SK-N-SH treated with all-trans-retinoic acid at 6 μM for 48 hours (cell line): ENCODE measurements at regions not wholly inside any gene's neighbourhood (a gene's known extent, or its start where the extent isn't known, plus 50 kb on each side); places are given as distances from the start of the nearest gene placed in this dataset.

Experiments
- ATAC-seq: fragments of 200-7000 bp; cut with Tn5 transposase; 3 replicates; pipeline ENCODE4 v1.9.1; 2020; ENCODE audit warnings: mild to moderate bottlenecking, moderate library complexity
- ARNTL ChIP-seq: fragments of 450-650 bp; formaldehyde crosslinking; IDR thresholded peaks from 2 replicates; pipeline ENCODE4 v1.5.0; 2020; ENCODE audit warnings: low read depth, mild to moderate bottlenecking, moderate library complexity, borderline replicate concordance
- BACH2 ChIP-seq: fragments of 250-450 bp; sonication (Bioruptor Pico); IDR thresholded peaks from 2 replicates; pipeline ENCODE4 v1.9.0; 2021; ENCODE audit warnings: mild to moderate bottlenecking, borderline replicate concordance
- CSDC2 ChIP-seq: fragments of 250-450 bp; sonication (Bioruptor Pico); IDR thresholded peaks from 2 replicates; pipeline ENCODE4 v1.5.0; 2020; ENCODE audit warnings: mild to moderate bottlenecking, moderate library complexity
- ESRRG ChIP-seq: fragments of 250-450 bp; sonication (Bioruptor Pico); IDR thresholded peaks from 2 replicates; pipeline ENCODE4 v1.6.1; 2021; ENCODE audit warnings: mild to moderate bottlenecking
- GLIS3 ChIP-seq: fragments of 250-450 bp; sonication (Bioruptor Pico); IDR thresholded peaks from 2 replicates; pipeline ENCODE4 v1.5.0; 2020; ENCODE audit warnings: mild to moderate bottlenecking, moderate library complexity
- ISL1 ChIP-seq: fragments of 250-450 bp; sonication (Bioruptor Pico); IDR thresholded peaks from 2 replicates; pipeline ENCODE4 v2.1.2; 2022; ENCODE audit warnings: mild to moderate bottlenecking, moderate library complexity
- OSR1 ChIP-seq: fragments of 250-450 bp; sonication (Bioruptor Pico); IDR thresholded peaks from 2 replicates; pipeline ENCODE4 v1.8.0; 2022; ENCODE audit warnings: moderate library complexity, mild to moderate bottlenecking, inconsistent platforms
- PPARA ChIP-seq: fragments of 250-450 bp; sonication (Bioruptor Pico); IDR thresholded peaks from 2 replicates; pipeline ENCODE4 v1.5.0; 2020; ENCODE audit warnings: mild to moderate bottlenecking, borderline replicate concordance
- SNAI2 ChIP-seq: fragments of 250-450 bp; sonication (Bioruptor Pico); IDR thresholded peaks from 2 replicates; pipeline ENCODE4 v1.5.0; 2020; ENCODE audit warnings: mild to moderate bottlenecking, moderate library complexity
- TOX ChIP-seq: fragments of 250-450 bp; sonication (Bioruptor Pico); IDR thresholded peaks from 2 replicates; pipeline ENCODE4 v1.8.0; 2021; ENCODE audit warnings: mild to moderate bottlenecking, moderate library complexity, borderline replicate concordance
- ZC3H10 ChIP-seq: fragments of 250-450 bp; sonication (Bioruptor Pico); IDR thresholded peaks from 2 replicates; pipeline ENCODE4 v1.5.1; 2021; ENCODE audit warnings: mild to moderate bottlenecking, moderate library complexity
- ZFP3 ChIP-seq: fragments of 250-450 bp; sonication (Bioruptor Pico); IDR thresholded peaks from 2 replicates; pipeline ENCODE4 v1.5.0; 2020; ENCODE audit warnings: mild to moderate bottlenecking, moderate library complexity
- ZFP30 ChIP-seq: fragments of 450-650 bp; formaldehyde crosslinking; IDR thresholded peaks from 2 replicates; pipeline ENCODE4 v1.5.0; 2022; ENCODE audit warnings: mild to moderate bottlenecking, moderate library complexity
- ZNF70 ChIP-seq: fragments of 450-650 bp; formaldehyde crosslinking; IDR thresholded peaks from 2 replicates; pipeline ENCODE4 v1.5.0; 2020; ENCODE audit warnings: mild to moderate bottlenecking, moderate library complexity
- ZNF8 ChIP-seq: fragments of 450-650 bp; formaldehyde crosslinking; IDR thresholded peaks from 2 replicates; pipeline ENCODE4 v1.5.0; 2020; ENCODE audit warnings: mild to moderate bottlenecking, moderate library complexity
- TF ChIP-seq, protein P1 (sequence below): fragments of 250-450 bp; sonication (Bioruptor Pico); IDR thresholded peaks from 2 replicates; pipeline ENCODE4 v1.8.0; 2020; ENCODE audit warnings: mild to moderate bottlenecking, moderate library complexity, borderline replicate concordance
- TF ChIP-seq, protein P2 (sequence below): fragments of 250-450 bp; sonication (Bioruptor Pico); IDR thresholded peaks from 2 replicates; pipeline ENCODE4 v1.5.1; 2020; ENCODE audit warnings: low read depth, mild to moderate bottlenecking, moderate library complexity
- TF ChIP-seq, protein P3 (sequence below): fragments of 250-450 bp; sonication (Bioruptor Pico); IDR thresholded peaks from 2 replicates; pipeline ENCODE4 v1.5.1; 2021; ENCODE audit warnings: mild to moderate bottlenecking, moderate library complexity
- TF ChIP-seq, protein P4 (sequence below): fragments of 250-450 bp; sonication (Bioruptor Pico); IDR thresholded peaks from 2 replicates; pipeline ENCODE4 v1.8.0; 2021; ENCODE audit warnings: low read depth, mild to moderate bottlenecking, moderate library complexity, borderline replicate concordance
- TF ChIP-seq, protein P5 (sequence below): fragments of 250-450 bp; sonication (Bioruptor Pico); IDR thresholded peaks from 2 replicates; pipeline ENCODE4 v1.5.0; 2020; ENCODE audit warnings: mild to moderate bottlenecking, moderate library complexity

DNA sequence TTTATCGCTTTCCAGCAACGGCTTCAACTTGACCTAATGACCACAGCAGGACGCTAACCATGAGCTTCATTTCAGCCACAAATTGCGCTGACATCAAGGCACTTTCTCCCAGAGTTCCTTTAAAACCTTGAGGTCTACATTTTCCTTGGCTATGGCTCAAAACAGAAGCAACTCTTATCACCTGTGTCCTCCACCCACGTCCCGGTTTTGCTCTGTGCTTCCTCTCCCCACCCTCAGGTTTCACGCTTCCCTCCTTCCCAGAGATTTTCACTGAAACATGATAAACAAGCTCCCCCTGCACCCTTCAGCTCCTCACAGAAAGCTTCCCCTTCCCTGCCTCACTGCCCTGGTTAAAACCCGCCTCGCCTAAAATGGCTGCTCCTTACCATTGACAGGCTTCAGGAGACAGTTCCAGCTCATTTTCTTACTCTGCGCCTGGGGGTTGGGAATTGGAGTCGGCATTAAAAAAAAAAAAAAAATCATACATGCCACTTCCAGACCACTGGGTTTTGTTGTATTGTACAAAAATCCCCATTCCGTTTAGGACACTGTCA lies 229.5 kb downstream of the UBE3D start:
- no peak for ATAC-seq
- TF ChIP-seq ZNF8 (CRISPR knock-in tag) (no peak), ZFP3 (no peak), CSDC2 (no peak), ARNTL (CRISPR knock-in tag) (no peak), ZFP30 (CRISPR knock-in tag) (no peak), OSR1 (CRISPR knock-in tag) (no peak)
- TF ChIP-seq, protein P1, sequence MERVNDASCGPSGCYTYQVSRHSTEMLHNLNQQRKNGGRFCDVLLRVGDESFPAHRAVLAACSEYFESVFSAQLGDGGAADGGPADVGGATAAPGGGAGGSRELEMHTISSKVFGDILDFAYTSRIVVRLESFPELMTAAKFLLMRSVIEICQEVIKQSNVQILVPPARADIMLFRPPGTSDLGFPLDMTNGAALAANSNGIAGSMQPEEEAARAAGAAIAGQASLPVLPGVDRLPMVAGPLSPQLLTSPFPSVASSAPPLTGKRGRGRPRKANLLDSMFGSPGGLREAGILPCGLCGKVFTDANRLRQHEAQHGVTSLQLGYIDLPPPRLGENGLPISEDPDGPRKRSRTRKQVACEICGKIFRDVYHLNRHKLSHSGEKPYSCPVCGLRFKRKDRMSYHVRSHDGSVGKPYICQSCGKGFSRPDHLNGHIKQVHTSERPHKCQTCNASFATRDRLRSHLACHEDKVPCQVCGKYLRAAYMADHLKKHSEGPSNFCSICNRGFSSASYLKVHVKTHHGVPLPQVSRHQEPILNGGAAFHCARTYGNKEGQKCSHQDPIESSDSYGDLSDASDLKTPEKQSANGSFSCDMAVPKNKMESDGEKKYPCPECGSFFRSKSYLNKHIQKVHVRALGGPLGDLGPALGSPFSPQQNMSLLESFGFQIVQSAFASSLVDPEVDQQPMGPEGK (CRISPR knock-in tag) = no peak
- TF ChIP-seq, protein P2, sequence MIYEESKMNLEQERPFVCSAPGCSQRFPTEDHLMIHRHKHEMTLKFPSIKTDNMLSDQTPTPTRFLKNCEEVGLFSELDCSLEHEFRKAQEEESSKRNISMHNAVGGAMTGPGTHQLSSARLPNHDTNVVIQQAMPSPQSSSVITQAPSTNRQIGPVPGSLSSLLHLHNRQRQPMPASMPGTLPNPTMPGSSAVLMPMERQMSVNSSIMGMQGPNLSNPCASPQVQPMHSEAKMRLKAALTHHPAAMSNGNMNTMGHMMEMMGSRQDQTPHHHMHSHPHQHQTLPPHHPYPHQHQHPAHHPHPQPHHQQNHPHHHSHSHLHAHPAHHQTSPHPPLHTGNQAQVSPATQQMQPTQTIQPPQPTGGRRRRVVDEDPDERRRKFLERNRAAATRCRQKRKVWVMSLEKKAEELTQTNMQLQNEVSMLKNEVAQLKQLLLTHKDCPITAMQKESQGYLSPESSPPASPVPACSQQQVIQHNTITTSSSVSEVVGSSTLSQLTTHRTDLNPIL (CRISPR knock-in tag) = no peak

DNA sequence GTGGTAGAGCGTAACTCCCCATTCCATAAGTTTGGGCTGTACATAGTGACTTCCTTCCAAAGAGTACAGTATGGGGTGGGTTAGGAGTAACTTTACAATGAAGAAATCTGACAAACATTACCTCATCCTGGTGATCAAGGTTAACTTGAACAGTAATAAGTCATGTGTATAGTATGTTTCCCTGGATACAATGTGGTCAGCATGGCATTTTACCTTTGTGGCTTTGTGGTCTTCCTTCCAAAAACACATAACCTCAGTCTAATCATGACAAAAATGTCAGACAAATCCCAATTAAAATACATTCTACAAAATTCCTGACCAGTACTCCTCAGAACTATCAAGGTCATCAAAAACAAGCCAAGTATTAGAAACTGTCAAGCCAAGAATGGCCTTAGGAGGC lies 225.1 kb downstream of the UBE3D start:
- no peak for ATAC-seq
- TF ChIP-seq ZC3H10 (CRISPR knock-in tag) (no peak), ZFP3 (no peak), ZNF8 (CRISPR knock-in tag) (no peak), ZFP30 (CRISPR knock-in tag) (no peak), ESRRG (CRISPR knock-in tag) (no peak), ZNF70 (CRISPR knock-in tag) (no peak), BACH2 (CRISPR knock-in tag) (no peak), SNAI2 (CRISPR knock-in tag) (no peak)
- TF ChIP-seq, protein P3, sequence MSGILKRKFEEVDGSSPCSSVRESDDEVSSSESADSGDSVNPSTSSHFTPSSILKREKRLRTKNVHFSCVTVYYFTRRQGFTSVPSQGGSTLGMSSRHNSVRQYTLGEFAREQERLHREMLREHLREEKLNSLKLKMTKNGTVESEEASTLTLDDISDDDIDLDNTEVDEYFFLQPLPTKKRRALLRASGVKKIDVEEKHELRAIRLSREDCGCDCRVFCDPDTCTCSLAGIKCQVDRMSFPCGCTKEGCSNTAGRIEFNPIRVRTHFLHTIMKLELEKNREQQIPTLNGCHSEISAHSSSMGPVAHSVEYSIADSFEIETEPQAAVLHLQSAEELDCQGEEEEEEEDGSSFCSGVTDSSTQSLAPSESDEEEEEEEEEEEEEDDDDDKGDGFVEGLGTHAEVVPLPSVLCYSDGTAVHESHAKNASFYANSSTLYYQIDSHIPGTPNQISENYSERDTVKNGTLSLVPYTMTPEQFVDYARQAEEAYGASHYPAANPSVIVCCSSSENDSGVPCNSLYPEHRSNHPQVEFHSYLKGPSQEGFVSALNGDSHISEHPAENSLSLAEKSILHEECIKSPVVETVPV (CRISPR knock-in tag) = no peak
- TF ChIP-seq, protein P1 (CRISPR knock-in tag) = no peak
- TF ChIP-seq, protein P4, sequence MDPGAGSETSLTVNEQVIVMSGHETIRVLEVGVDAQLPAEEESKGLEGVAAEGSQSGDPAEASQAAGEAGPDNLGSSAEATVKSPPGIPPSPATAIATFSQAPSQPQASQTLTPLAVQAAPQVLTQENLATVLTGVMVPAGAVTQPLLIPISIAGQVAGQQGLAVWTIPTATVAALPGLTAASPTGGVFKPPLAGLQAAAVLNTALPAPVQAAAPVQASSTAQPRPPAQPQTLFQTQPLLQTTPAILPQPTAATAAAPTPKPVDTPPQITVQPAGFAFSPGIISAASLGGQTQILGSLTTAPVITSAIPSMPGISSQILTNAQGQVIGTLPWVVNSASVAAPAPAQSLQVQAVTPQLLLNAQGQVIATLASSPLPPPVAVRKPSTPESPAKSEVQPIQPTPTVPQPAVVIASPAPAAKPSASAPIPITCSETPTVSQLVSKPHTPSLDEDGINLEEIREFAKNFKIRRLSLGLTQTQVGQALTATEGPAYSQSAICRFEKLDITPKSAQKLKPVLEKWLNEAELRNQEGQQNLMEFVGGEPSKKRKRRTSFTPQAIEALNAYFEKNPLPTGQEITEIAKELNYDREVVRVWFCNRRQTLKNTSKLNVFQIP (CRISPR knock-in tag) = no peak

DNA sequence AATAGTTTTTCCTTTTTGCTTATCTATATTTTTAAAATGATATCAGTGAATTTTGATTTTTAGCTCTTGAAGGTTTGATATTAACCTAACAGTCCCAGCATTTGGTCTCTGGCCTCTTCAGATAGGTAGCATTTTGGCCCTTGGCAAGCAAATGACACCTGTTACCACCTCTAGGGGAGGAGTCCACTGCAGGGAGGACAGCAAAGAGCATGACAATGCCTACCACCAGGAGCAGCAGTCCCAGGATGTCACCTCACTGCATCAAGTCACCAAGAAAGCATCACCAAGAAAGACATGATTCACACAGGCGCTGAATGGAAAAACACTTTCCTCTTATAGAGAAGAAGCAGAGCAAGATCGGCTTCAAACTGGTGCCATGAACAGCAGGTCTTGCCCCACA lies 224.3 kb downstream of the UBE3D start:
- TF ChIP-seq CSDC2 (no peak), ZFP30 (CRISPR knock-in tag) (no peak), ISL1 (no peak), TOX (CRISPR knock-in tag) (no peak), PPARA (CRISPR knock-in tag) (no peak), ESRRG (CRISPR knock-in tag) (no peak), SNAI2 (CRISPR knock-in tag) (no peak), GLIS3 (no peak), ZC3H10 (CRISPR knock-in tag) (no peak), ZFP3 (no peak)
- TF ChIP-seq, protein P2 (CRISPR knock-in tag) = no peak
- TF ChIP-seq, protein P4 (CRISPR knock-in tag) = no peak
- TF ChIP-seq, protein P5, sequence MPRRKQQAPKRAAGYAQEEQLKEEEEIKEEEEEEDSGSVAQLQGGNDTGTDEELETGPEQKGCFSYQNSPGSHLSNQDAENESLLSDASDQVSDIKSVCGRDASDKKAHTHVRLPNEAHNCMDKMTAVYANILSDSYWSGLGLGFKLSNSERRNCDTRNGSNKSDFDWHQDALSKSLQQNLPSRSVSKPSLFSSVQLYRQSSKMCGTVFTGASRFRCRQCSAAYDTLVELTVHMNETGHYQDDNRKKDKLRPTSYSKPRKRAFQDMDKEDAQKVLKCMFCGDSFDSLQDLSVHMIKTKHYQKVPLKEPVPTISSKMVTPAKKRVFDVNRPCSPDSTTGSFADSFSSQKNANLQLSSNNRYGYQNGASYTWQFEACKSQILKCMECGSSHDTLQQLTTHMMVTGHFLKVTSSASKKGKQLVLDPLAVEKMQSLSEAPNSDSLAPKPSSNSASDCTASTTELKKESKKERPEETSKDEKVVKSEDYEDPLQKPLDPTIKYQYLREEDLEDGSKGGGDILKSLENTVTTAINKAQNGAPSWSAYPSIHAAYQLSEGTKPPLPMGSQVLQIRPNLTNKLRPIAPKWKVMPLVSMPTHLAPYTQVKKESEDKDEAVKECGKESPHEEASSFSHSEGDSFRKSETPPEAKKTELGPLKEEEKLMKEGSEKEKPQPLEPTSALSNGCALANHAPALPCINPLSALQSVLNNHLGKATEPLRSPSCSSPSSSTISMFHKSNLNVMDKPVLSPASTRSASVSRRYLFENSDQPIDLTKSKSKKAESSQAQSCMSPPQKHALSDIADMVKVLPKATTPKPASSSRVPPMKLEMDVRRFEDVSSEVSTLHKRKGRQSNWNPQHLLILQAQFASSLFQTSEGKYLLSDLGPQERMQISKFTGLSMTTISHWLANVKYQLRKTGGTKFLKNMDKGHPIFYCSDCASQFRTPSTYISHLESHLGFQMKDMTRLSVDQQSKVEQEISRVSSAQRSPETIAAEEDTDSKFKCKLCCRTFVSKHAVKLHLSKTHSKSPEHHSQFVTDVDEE (CRISPR knock-in tag) = no peak
- ATAC-seq = no peak
